ENCODE measurements at regions not wholly inside any gene's neighbourhood (a gene's known extent, or its start where the extent isn't known, plus 50 kb on each side); places are given as distances from the start of the nearest gene placed in this dataset.

GRCh38 chr4:85398276-85398675 is 76.7 kb upstream of the ARHGAP24 start:
- no peak for DNase-seq (ENCODE audit: low read depth)

- DNase-seq (ENCODE audit: low read depth) = no peak
These were observed 75.7 kb upstream of the ARHGAP24 start for GRCh38 chr4:85399270-85399669.

- DNase-seq (ENCODE audit: low read depth) = peak; percentile 83
These were observed 72.6 kb upstream of the ARHGAP24 start for GRCh38 chr4:85402371-85402770.

GRCh38 chr4:85406185-85406584 is 68.8 kb upstream of the ARHGAP24 start:
- DNase-seq (ENCODE audit: low read depth) = no peak

- DNase-seq (ENCODE audit: low read depth) = no peak
These were observed 67.4 kb upstream of the ARHGAP24 start for GRCh38 chr4:85407546-85407945.

GRCh38 chr4:85408301-85408700 is 66.6 kb upstream of the ARHGAP24 start:
- DNase-seq (ENCODE audit: low read depth) = no peak

GRCh38 chr4:85409251-85409650 is 65.7 kb upstream of the ARHGAP24 start:
- no peak for DNase-seq (ENCODE audit: low read depth)

- DNase-seq (ENCODE audit: low read depth) = no peak
These were observed 63.6 kb upstream of the ARHGAP24 start for GRCh38 chr4:85411386-85411785.

GRCh38 chr4:85414972-85415371 is 60.0 kb upstream of the ARHGAP24 start:
- no peak for DNase-seq (ENCODE audit: low read depth)

GRCh38 chr4:85416094-85416493 is 58.9 kb upstream of the ARHGAP24 start:
- DNase-seq (ENCODE audit: low read depth) = no peak

- peak; percentile 61 for DNase-seq (ENCODE audit: low read depth)
These were observed 55.8 kb upstream of the ARHGAP24 start for GRCh38 chr4:85419103-85419502.

- DNase-seq (ENCODE audit: low read depth) = no peak
These were observed 54.1 kb upstream of the ARHGAP24 start for GRCh38 chr4:85420831-85421230.

- peak; percentile 37 for DNase-seq (ENCODE audit: low read depth)
These were observed 51.5 kb upstream of the ARHGAP24 start for GRCh38 chr4:85423431-85423830.

All from renal cortical epithelial cell (primary cell).